Heart left ventricle (tissue), 16 donors: ENCODE measurements at regions not wholly inside any gene's neighbourhood (a gene's known extent, or its start where the extent isn't known, plus 50 kb on each side); places are given as distances from the start of the nearest gene placed in this dataset.

Source experiments
- ATAC-seq, 4 donors: fragments of 200-7000 bp; cut with Tn5 transposase; one replicate each; pipeline ENCODE4 v1.9.1; 2020 to 2022; ENCODE audit warnings: moderate library complexity in 4 of 4, mild to moderate bottlenecking in 3 of 4, moderate number of reproducible peaks in 1 of 4
- DNase-seq, 5 donors: peaks; one replicate each; pipeline ENCODE4 v3.0.0-alpha.2; 2020
- H3K27ac ChIP-seq, 12 donors: fragments of 200-600 bp; sonication (generic) in 4 of 12; one replicate each; pipeline versions ENCODE4 v1.5.0 to v1.8.0; 2016 to 2022; ENCODE audit warnings: mild to moderate bottlenecking in 2 of 12
- H3K27me3 ChIP-seq, 9 donors: fragments of 200-600 bp; sonication (generic) in 2 of 9; one replicate each; pipeline versions ENCODE4 v1.5.1 to v1.8.0; 2016 to 2022; ENCODE audit warnings: mild to moderate bottlenecking in 3 of 9
- H3K36me3 ChIP-seq, 9 donors: fragments of 200-600 bp; sonication (generic) in 2 of 9; one replicate each; pipeline versions ENCODE4 v1.5.0 to v1.8.0; 2018 to 2022; ENCODE audit warnings: mild to moderate bottlenecking in 2 of 9
- H3K4me1 ChIP-seq, 12 donors: fragments of 200-600 bp; sonication (generic) in 4 of 12; one replicate each; pipeline versions ENCODE4 v1.5.0 to v1.8.0; 2016 to 2022; ENCODE audit warnings: mild to moderate bottlenecking in 3 of 12
- H3K4me3 ChIP-seq, 12 donors: fragments of 200-600 bp; sonication (generic) in 4 of 12; one replicate each; pipeline versions ENCODE4 v1.5.0 to v1.8.0; 2017 to 2022; ENCODE audit warnings: mild to moderate bottlenecking in 9 of 12, moderate library complexity in 4 of 12
- H3K9me3 ChIP-seq, 12 donors: fragments of 200-600 bp; sonication (generic) in 4 of 12; one replicate each; pipeline versions ENCODE4 v1.5.0 to v1.8.0; 2016 to 2022; ENCODE audit warnings: mild to moderate bottlenecking in 1 of 12
- POLR2A ChIP-seq, 2 donors: fragments of 450-650 bp; IDR thresholded peaks; one replicate each; pipeline ENCODE4 v1.6.1; 2017; ENCODE audit warnings: antibody characterized with exemption in 2 of 2, mild to moderate bottlenecking in 2 of 2, moderate library complexity in 2 of 2
- WGBS, 4 donors: extraction: QIAGEN DNeasy Blood & Tissue Kit in 2 of 4; methylation state at CpG; one replicate each; pipeline versions ENCODE4 v1.1.5 to v1.1.7; 2013 to 2018; 5-methylcytosine and 5-hydroxymethylcytosine counted together
- intact Hi-C, 10 donors: fragments of 100-400 bp; cut with DNase I; formaldehyde crosslinking; loops; one replicate each; pipeline versions ENCODE4 v1.11.1 to v1.14.2; 2022
- TF ChIP-seq, protein P1 (sequence below), 12 donors: fragments of 200-600 bp; sonication (generic) in 4 of 12; IDR thresholded peaks; one replicate each; pipeline versions ENCODE4 v1.5.0 to v1.8.0; 2018 to 2022; ENCODE audit warnings: antibody characterized with exemption in 12 of 12, mild to moderate bottlenecking in 5 of 12
- donor health status: ischemic (EF 13 %, LVEDD 7.1; RV severe dilation, severe dysfunction).
- donor health status: healthy with polysubstance abuse.
- donor health status: DM: no; HTN: yes; CAD: no.
- donor health status: DM: no; HTN: no; CAD: no.
- donor health status: ischemic (EF 25% LVEDD 6.9; RV normal size, moderate dysfunction).
- donor health status: ischemic (EF 25% LVEDD 5.7; RV mildly dilated, moderate dysfunction).
- donor health status: healthy.
- donor health status: DM: yes; HTN: yes; CAD: no.
- donor health status: ischemic (EF 35%, LVEDD 5.7; RV mildly dilated, moderate dysfunction).
- donor health status: nonischemic (EF 11% LVEDD 7.7; RV severe dilation, severe dysfunction).
- donor health status: DM: yes; HTN: yes; CAD: no.
- donor health status: PGD.
- donor health status: ischemic (EF 29% LVEDD 5.4; RV normal size, mild dysfunction).
- donor health status: nonischemic (EF 23%, LVEDD 6.1; RV moderate dilation, normal function).

DNA sequence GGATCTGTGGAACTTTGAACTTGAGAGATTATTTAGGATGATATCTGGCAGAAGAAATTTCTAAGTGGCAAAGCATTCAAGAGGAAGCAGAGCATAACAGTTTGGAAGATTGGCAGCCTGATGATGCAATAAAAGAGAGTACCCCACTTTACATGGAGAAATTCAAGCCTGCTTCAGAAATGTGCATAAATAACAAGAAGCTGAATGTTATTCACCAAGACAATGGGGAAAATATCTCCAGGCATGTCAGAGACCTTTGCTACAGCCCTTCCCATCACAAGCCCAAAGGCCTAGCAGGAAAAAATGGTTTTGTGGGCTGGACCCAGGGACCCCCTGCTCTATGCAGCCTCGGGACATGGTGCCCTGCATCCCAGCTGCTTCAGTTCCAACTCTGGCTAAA lies 420.8 kb downstream of the DTHD1 start:
- no peaks in the 10 kb centered on the region for H3K36me3 ChIP-seq
- no peak overlapping the region for H3K27ac ChIP-seq
- H3K4me3 ChIP-seq = no peak overlapping the region
- 60 to 86% (median 67%) methylated on average over 1 of the region's 1 CpG for WGBS, 4 donors
- H3K4me1 ChIP-seq = no peaks in the 10 kb centered on the region
- DNase-seq (no peak), ATAC-seq (no peak)
- H3K9me3 ChIP-seq = peaks cover 0 to 15% (median 0%) of the 10 kb centered on the region in 12 donors
- TF ChIP-seq POLR2A (IDR thresholded peaks at IDR 0.05) = no peak
- TF ChIP-seq, protein P1, sequence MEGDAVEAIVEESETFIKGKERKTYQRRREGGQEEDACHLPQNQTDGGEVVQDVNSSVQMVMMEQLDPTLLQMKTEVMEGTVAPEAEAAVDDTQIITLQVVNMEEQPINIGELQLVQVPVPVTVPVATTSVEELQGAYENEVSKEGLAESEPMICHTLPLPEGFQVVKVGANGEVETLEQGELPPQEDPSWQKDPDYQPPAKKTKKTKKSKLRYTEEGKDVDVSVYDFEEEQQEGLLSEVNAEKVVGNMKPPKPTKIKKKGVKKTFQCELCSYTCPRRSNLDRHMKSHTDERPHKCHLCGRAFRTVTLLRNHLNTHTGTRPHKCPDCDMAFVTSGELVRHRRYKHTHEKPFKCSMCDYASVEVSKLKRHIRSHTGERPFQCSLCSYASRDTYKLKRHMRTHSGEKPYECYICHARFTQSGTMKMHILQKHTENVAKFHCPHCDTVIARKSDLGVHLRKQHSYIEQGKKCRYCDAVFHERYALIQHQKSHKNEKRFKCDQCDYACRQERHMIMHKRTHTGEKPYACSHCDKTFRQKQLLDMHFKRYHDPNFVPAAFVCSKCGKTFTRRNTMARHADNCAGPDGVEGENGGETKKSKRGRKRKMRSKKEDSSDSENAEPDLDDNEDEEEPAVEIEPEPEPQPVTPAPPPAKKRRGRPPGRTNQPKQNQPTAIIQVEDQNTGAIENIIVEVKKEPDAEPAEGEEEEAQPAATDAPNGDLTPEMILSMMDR (IDR thresholded peaks at IDR 0.05) = no peak
- intact Hi-C loops = no loop called here
- no peaks in the 10 kb centered on the region for H3K27me3 ChIP-seq

DNA sequence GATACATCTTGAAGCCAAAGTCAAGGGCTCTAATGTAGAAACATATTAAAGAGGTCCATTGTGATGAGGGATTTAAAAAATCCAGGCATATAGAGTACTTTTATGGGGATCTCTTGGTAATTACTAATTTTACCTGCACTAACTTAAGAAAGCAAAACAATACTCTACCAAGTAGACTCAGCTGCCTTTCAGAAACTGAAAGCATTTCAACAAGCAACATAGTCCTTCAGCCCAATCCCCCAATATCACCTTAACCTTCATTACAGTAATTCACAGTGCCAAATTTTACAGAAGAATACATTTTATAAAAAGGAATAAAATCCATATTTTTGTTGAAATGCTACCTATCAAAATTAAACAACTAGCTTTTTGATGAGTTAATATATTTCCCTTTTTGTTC lies 422.9 kb downstream of the DTHD1 start:
- no peak overlapping the region for H3K4me3 ChIP-seq
- no peak overlapping the region for H3K27ac ChIP-seq
- intact Hi-C loops = no loop called here
- DNase-seq = no peak
- peaks cover 0 to 17% (median 0%) of the 10 kb centered on the region in 12 donors for H3K9me3 ChIP-seq
- no peaks in the 10 kb centered on the region for H3K27me3 ChIP-seq
- ATAC-seq = no peak
- H3K4me1 ChIP-seq = no peaks in the 10 kb centered on the region
- H3K36me3 ChIP-seq = no peaks in the 10 kb centered on the region
- no peak for TF ChIP-seq POLR2A (IDR thresholded peaks at IDR 0.05)
- TF ChIP-seq, protein P1 (IDR thresholded peaks at IDR 0.05) = no peak

DNA sequence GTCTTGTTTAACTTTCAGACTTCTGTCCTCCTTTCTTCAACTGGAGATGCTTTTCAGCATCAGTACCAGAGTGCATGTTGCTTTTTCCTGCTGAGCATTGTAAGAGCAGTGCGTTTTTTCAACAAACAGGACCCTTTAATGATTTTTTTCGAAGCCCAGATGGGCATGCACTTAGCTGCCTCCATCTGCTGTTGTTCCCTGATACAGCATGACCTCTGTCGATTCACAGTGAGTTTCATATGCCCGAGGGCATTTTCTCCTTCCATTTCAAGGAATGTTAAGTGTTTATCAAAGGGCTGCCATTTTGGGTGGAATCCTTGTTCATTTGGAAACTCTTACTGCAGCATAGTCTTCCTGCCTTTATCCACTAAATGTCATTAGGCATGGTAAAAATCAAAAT lies 428.6 kb downstream of the DTHD1 start:
- no peak overlapping the region for H3K27ac ChIP-seq
- DNase-seq (no peak), ATAC-seq (no peak)
- peaks cover 0 to 9% (median 0%) of the 10 kb centered on the region in 12 donors for H3K9me3 ChIP-seq
- H3K4me3 ChIP-seq = no peak overlapping the region
- H3K4me1 ChIP-seq = no peaks in the 10 kb centered on the region
- no peaks in the 10 kb centered on the region for H3K27me3 ChIP-seq
- H3K36me3 ChIP-seq = no peaks in the 10 kb centered on the region
- WGBS, 4 donors = 70 to 75% (median 74%) methylated on average over 4 of the region's 4 CpGs
- TF ChIP-seq, protein P1 (IDR thresholded peaks at IDR 0.05) = no peak
- TF ChIP-seq POLR2A (IDR thresholded peaks at IDR 0.05) = no peak
- intact Hi-C loops = no loop called here

DNA sequence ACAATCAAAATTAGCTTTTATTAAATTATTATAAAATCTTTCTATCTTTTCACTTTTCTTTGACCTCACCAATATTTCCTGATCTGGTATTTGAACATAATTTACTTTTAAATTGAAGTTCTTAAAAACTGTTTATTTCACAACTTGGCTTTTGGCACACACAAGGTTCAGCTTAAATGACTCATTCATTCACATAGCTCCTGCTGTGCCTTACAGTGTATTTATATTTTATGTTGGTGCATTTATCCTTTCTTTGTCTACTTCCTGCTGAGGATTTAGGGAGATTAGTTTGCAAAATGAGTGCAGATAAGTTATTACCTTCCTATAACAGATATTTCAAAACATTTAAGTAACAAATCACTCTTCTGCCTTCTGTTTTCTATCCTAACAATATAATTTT lies 430.6 kb downstream of the DTHD1 start:
- DNase-seq = no peak
- no peak overlapping the region for H3K27ac ChIP-seq
- H3K36me3 ChIP-seq = no peaks in the 10 kb centered on the region
- no peak for TF ChIP-seq POLR2A (IDR thresholded peaks at IDR 0.05)
- TF ChIP-seq, protein P1 (IDR thresholded peaks at IDR 0.05) = no peak
- ATAC-seq = no peak
- H3K4me3 ChIP-seq = no peak overlapping the region
- no peaks in the 10 kb centered on the region for H3K27me3 ChIP-seq
- H3K4me1 ChIP-seq = no peaks in the 10 kb centered on the region
- intact Hi-C loops = no loop called here
- peaks cover 0 to 6% (median 0%) of the 10 kb centered on the region in 12 donors for H3K9me3 ChIP-seq
